Thoracic aorta (tissue), 2 donors: ENCODE measurements at regions not wholly inside any gene's neighbourhood (a gene's known extent, or its start where the extent isn't known, plus 50 kb on each side); places are given as distances from the start of the nearest gene placed in this dataset.

ENCODE experiments used
- ATAC-seq: fragments of 150-250 bp; one replicate; pipeline ENCODE4 v1.8.0; 2017; ENCODE audit warnings: low read depth; ENCODE audit not compliant: insufficient number of reproducible peaks, low FRiP score
- DNase-seq: peaks from one replicate; pipeline ENCODE4 v3.0.0-alpha.2; 2020; ENCODE audit warnings: low spot score
- H3K27ac ChIP-seq, 2 donors: fragments of 200-600 bp; sonication (generic); 1 replicate in 1 of 2; 2 replicates in 1 of 2; pipeline ENCODE4 v1.5.1; 2016; ENCODE audit warnings: mild to moderate bottlenecking in 2 of 2, moderate library complexity in 2 of 2
- H3K27me3 ChIP-seq: fragments of 200-600 bp; sonication (generic); replicated peaks from 2 replicates; pipeline ENCODE4 v1.6.0; 2016; ENCODE audit warnings: mild to moderate bottlenecking; ENCODE audit not compliant: insufficient read depth
- H3K36me3 ChIP-seq: fragments of 200-600 bp; sonication (generic); one replicate; pipeline ENCODE4 v1.5.1; 2016
- H3K4me1 ChIP-seq, 2 donors: fragments of 200-600 bp; sonication (generic); 1 replicate in 1 of 2; 2 replicates in 1 of 2; pipeline versions ENCODE4 v1.5.1 to v1.6.0; 2016; ENCODE audit warnings: low read depth in 2 of 2, mild to moderate bottlenecking in 1 of 2; ENCODE audit not compliant: control insufficient read depth in 1 of 2
- H3K4me3 ChIP-seq: fragments of 200-600 bp; sonication (generic); 2 replicates; pipeline ENCODE4 v1.5.1; 2016; ENCODE audit warnings: mild to moderate bottlenecking
- H3K9me3 ChIP-seq: fragments of 200-600 bp; sonication (generic); 2 replicates; pipeline ENCODE4 v1.5.1; 2016
- TF ChIP-seq, protein P1 (sequence below): fragments of 200-600 bp; sonication (generic); IDR thresholded peaks from one replicate; pipeline ENCODE4 v1.5.1; 2019; ENCODE audit warnings: antibody characterized with exemption

DNA sequence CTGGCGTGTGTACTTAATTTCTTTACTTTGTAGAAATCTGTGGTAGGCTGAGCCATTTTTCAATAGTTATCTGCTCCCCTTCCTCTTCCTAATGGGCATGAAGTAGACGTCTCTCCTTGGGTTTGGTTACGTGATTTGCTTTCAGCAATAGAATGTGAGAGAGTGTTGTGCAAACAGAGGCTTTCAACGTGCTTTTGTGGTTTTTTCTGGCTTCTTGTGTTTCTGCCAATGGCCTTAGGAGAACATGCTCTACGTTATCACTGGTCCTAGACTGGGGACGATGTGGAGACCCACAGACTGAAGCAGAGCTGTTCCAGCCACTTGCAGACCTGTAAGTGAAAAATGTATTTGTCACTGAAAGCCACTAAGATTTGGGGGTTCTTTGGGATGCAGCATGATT is 107.2 kb upstream of the NPTX2 start:
- Histone ChIP-seq H3K4me1 (no peaks in the 10 kb centered on the region), H3K4me3 (no peak overlapping the region)

DNA sequence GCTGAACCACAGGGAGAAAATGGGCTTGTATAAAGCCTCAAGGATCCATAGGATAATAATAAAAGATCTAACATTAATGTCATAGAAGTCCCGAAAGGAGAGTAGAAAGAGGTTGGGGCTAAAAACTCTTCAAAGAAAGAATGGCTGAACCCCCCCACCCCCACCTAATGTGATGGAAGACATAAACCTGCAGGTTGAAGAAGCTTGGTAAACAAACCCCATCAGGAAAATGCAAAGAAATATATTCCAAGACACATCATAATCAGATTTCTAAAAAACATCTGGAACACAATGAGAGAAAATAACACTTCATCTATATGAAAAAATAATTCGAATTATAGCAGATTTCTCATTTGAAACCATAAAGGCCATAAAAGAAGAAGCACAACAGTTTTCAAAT is 105.6 kb upstream of the BAIAP2L1 start:
- no peak overlapping the region for H3K27ac ChIP-seq
- H3K36me3 ChIP-seq = no peaks in the 10 kb centered on the region
- no peaks in the 10 kb centered on the region for H3K9me3 ChIP-seq
- ATAC-seq (no peak), DNase-seq (no peak)
- no peak overlapping the region for H3K4me3 ChIP-seq
- H3K4me1 ChIP-seq = no peaks in the 10 kb centered on the region
- TF ChIP-seq, protein P1, sequence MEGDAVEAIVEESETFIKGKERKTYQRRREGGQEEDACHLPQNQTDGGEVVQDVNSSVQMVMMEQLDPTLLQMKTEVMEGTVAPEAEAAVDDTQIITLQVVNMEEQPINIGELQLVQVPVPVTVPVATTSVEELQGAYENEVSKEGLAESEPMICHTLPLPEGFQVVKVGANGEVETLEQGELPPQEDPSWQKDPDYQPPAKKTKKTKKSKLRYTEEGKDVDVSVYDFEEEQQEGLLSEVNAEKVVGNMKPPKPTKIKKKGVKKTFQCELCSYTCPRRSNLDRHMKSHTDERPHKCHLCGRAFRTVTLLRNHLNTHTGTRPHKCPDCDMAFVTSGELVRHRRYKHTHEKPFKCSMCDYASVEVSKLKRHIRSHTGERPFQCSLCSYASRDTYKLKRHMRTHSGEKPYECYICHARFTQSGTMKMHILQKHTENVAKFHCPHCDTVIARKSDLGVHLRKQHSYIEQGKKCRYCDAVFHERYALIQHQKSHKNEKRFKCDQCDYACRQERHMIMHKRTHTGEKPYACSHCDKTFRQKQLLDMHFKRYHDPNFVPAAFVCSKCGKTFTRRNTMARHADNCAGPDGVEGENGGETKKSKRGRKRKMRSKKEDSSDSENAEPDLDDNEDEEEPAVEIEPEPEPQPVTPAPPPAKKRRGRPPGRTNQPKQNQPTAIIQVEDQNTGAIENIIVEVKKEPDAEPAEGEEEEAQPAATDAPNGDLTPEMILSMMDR = no peak
- H3K27me3 ChIP-seq = no peaks in the 10 kb centered on the region

More for the DNA sequence above, 107.2 kb upstream of the NPTX2 start:
- TF ChIP-seq, protein P1 = no peak
- ATAC-seq (no peak), DNase-seq (no peak)
- Histone ChIP-seq H3K27me3 (no peaks in the 10 kb centered on the region), H3K9me3 (no peaks in the 10 kb centered on the region), H3K27ac (no peak overlapping the region), H3K36me3 (no peaks in the 10 kb centered on the region)

DNA sequence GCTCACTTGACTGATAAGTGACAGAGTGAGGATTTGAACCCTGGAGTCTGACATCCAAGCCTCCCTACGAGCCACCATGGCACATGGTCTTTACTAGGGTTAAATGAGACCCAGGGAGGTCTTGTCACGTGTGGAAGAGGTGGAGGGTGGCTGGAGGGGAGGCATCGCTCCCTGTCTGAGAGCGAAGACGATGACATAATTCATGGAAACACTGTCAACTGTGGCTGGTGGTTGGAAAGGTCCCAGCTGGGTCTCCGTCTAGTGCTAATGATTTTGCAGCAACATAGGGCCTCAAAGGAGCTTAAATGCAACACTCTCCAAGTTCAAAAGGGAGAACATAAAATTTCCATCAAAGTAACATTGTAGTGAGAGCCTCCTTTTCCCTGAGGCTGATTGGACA is 99.9 kb upstream of the BAIAP2L1 start:
- no peaks in the 10 kb centered on the region for H3K36me3 ChIP-seq
- TF ChIP-seq, protein P1 = no peak
- ATAC-seq (no peak), DNase-seq (no peak)
- H3K4me3 ChIP-seq = no peak overlapping the region
- H3K9me3 ChIP-seq = peaks cover 12% of the 10 kb centered on the region
- H3K27ac ChIP-seq = no peak overlapping the region
- H3K27me3 ChIP-seq = no peaks in the 10 kb centered on the region
- no peaks in the 10 kb centered on the region for H3K4me1 ChIP-seq

DNA sequence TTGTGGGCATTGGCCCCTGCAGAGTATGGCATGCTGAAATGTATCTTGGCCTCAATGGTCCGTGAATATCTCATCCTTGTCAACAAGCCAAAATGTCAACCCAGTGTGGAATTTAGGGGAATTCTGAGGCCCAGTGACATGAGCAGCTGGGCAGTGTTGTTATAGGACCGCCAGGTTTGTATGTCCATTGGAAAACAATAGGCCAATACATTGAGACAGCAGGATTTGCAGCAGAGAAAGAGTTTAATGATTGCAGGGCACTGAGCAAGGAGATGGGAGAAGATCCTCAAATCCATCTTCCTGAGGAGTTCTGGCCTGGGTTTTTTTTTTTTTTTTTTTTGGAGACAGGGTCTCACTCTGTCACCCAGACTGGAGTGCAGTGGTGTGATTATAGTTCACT is 95.7 kb upstream of the BAIAP2L1 start:
- Histone ChIP-seq H3K4me1 (no peaks in the 10 kb centered on the region), H3K9me3 (peaks cover 14% of the 10 kb centered on the region)

DNA sequence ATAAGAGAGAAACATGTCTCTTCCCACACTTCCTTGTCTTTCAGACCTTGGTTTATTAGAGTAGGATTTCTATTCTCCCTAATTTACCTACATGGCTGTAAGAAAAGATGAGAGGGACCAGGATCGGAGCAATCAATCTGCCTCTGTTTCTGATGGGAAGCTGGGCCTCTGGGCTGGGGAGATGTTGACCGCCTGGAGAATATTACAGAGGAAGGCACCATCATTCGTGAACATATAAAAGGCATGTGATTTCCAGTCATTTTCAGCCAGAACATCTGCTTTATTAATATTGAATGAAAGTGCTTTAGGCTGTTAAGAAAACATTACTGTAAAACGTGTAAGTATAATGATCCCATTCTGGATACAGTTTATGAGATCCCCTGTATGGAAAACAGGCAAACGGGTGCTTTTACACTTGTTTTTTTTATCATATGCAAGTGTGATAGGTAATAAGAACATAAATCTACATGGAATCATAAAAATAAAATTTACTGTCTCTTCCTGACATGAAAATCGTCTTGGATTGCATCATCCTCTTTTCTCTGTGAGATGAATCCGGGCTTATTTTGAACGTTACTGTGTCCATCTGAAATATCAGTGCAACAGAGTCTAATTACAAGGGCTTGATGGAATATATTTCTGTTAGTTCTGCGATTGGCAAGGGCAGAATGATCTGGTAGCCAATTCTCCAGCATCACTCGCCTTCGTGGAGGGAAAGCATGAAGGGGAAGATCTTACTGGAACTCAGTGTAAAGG is 94.5 kb upstream of the BAIAP2L1 start:
- TF ChIP-seq, protein P1 = no peak
- ATAC-seq = no peak

More for the DNA sequence above, 95.7 kb upstream of the BAIAP2L1 start:
- ATAC-seq (no peak), DNase-seq (no peak)
- Histone ChIP-seq H3K36me3 (no peaks in the 10 kb centered on the region), H3K4me3 (no peak overlapping the region), H3K27ac (no peak overlapping the region), H3K27me3 (no peaks in the 10 kb centered on the region)
- TF ChIP-seq, protein P1 = no peak

More for the DNA sequence above, 94.5 kb upstream of the BAIAP2L1 start:
- DNase-seq = no peak
- Histone ChIP-seq H3K27me3 (no peaks in the 10 kb centered on the region), H3K4me3 (no peak overlapping the region), H3K36me3 (no peaks in the 10 kb centered on the region), H3K27ac (no peak overlapping the region), H3K9me3 (peaks cover 14% of the 10 kb centered on the region), H3K4me1 (no peaks in the 10 kb centered on the region)
